ENCODE measurements at regions not wholly inside any gene's neighbourhood (a gene's known extent, or its start where the extent isn't known, plus 50 kb on each side); places are given as distances from the start of the nearest gene placed in this dataset.

GRCh38 chr10:44199991-44200655 lies 184.8 kb downstream of the CXCL12 start:
- TF ChIP-seq POLR2AphosphoS5 (IDR thresholded peaks at IDR 0.05) (no peak), CTCF (IDR thresholded peaks at IDR 0.05) (no peak), POLR2A (IDR thresholded peaks at IDR 0.05) (no peak)
